ENCODE measurements at regions not wholly inside any gene's neighbourhood (a gene's known extent, or its start where the extent isn't known, plus 50 kb on each side); places are given as distances from the start of the nearest gene placed in this dataset.

GRCh38 chr9:71363286-71363961 lies 242.0 kb upstream of the TRPM3 start:
- Histone ChIP-seq H3K4me1 (ENCODE audit: insufficient read depth, low read length) (no peaks in the 10 kb centered on the region), H3K79me2 (ENCODE audit: insufficient read depth, low read length) (no peaks in the 10 kb centered on the region), H4K20me1 (ENCODE audit: insufficient read depth, low read length) (no peaks in the 10 kb centered on the region), H3K9me3 (ENCODE audit: insufficient read depth, low read depth, low read length) (no peaks in the 10 kb centered on the region), H2AFZ (ENCODE audit: low read depth, low read length) (no peak overlapping the region), H3K9ac (ENCODE audit: low read length) (no peak overlapping the region), H3K27ac (ENCODE audit: low read depth, low read length) (no peak overlapping the region), H3K4me3 (ENCODE audit: insufficient read depth, low read depth, low read length) (no peak overlapping the region), H3K27me3 (ENCODE audit: insufficient read depth, low read length) (no peaks in the 10 kb centered on the region), H3K4me2 (ENCODE audit: low read length) (no peak overlapping the region), H3K36me3 (ENCODE audit: insufficient read depth, low read length) (no peaks in the 10 kb centered on the region)
- no peaks in the 10 kb centered on the region for H3K4me1 Mint-ChIP-seq (ENCODE audit: low read depth, unreplicated experiment)
- H3K9me3 Mint-ChIP-seq (ENCODE audit: unreplicated experiment) = no peaks in the 10 kb centered on the region
- no peaks in the 10 kb centered on the region for H3K27me3 Mint-ChIP-seq (ENCODE audit: low read depth, unreplicated experiment)
- no peak overlapping the region for H3K4me3 Mint-ChIP-seq (ENCODE audit: unreplicated experiment)
- no peak overlapping the region for H3K27ac Mint-ChIP-seq (ENCODE audit: unreplicated experiment)
- FAIRE-seq = no peak
- TF ChIP-seq EZH2 (IDR thresholded peaks at IDR 0.05; ENCODE audit: insufficient read depth, low read length) = no peak
- TF ChIP-seq CTCF (IDR thresholded peaks at IDR 0.05; ENCODE audit: insufficient read depth, low read depth, low read length) = no peak
- no peak for DNase-seq (ENCODE audit: low read depth)
- no peaks in the 10 kb centered on the region for H3K36me3 Mint-ChIP-seq (ENCODE audit: low read depth, unreplicated experiment)

GRCh38 chr9:71361357-71361756 lies 239.9 kb upstream of the TRPM3 start:
- no peaks in the 10 kb centered on the region for H3K36me3 Mint-ChIP-seq (ENCODE audit: low read depth, unreplicated experiment)
- Histone ChIP-seq H3K27me3 (ENCODE audit: insufficient read depth, low read length) (no peaks in the 10 kb centered on the region), H3K4me1 (ENCODE audit: insufficient read depth, low read length) (no peaks in the 10 kb centered on the region), H3K36me3 (ENCODE audit: insufficient read depth, low read length) (no peaks in the 10 kb centered on the region), H2AFZ (ENCODE audit: low read depth, low read length) (no peak overlapping the region), H3K4me2 (ENCODE audit: low read length) (no peak overlapping the region), H3K9me3 (ENCODE audit: insufficient read depth, low read depth, low read length) (no peaks in the 10 kb centered on the region), H3K79me2 (ENCODE audit: insufficient read depth, low read length) (no peaks in the 10 kb centered on the region), H3K27ac (ENCODE audit: low read depth, low read length) (no peak overlapping the region), H3K4me3 (ENCODE audit: insufficient read depth, low read depth, low read length) (no peak overlapping the region), H4K20me1 (ENCODE audit: insufficient read depth, low read length) (no peaks in the 10 kb centered on the region), H3K9ac (ENCODE audit: low read length) (no peak overlapping the region)
- TF ChIP-seq EZH2 (IDR thresholded peaks at IDR 0.05; ENCODE audit: insufficient read depth, low read length) (no peak), CTCF (IDR thresholded peaks at IDR 0.05; ENCODE audit: insufficient read depth, low read depth, low read length) (no peak)
- no peak overlapping the region for H3K27ac Mint-ChIP-seq (ENCODE audit: unreplicated experiment)
- no peak for DNase-seq (ENCODE audit: low read depth)
- H3K27me3 Mint-ChIP-seq (ENCODE audit: low read depth, unreplicated experiment) = no peaks in the 10 kb centered on the region
- no peaks in the 10 kb centered on the region for H3K9me3 Mint-ChIP-seq (ENCODE audit: unreplicated experiment)
- no peak overlapping the region for H3K4me3 Mint-ChIP-seq (ENCODE audit: unreplicated experiment)
- H3K4me1 Mint-ChIP-seq (ENCODE audit: low read depth, unreplicated experiment) = no peaks in the 10 kb centered on the region
- FAIRE-seq = no peak

GRCh38 chr9:71357346-71357745 lies 235.9 kb upstream of the TRPM3 start:
- H2AFZ ChIP-seq (ENCODE audit: low read depth, low read length) = no peak overlapping the region
- H3K27ac ChIP-seq (ENCODE audit: low read depth, low read length) = no peak overlapping the region
- Mint-ChIP-seq H3K36me3 (ENCODE audit: low read depth, unreplicated experiment) (no peaks in the 10 kb centered on the region), H3K4me1 (ENCODE audit: low read depth, unreplicated experiment) (no peaks in the 10 kb centered on the region), H3K4me3 (ENCODE audit: unreplicated experiment) (no peak overlapping the region), H3K9me3 (ENCODE audit: unreplicated experiment) (no peaks in the 10 kb centered on the region), H3K27me3 (ENCODE audit: low read depth, unreplicated experiment) (no peaks in the 10 kb centered on the region), H3K27ac (ENCODE audit: unreplicated experiment) (no peak overlapping the region)
- no peaks in the 10 kb centered on the region for H3K36me3 ChIP-seq (ENCODE audit: insufficient read depth, low read length)
- H3K4me1 ChIP-seq (ENCODE audit: insufficient read depth, low read length) = no peaks in the 10 kb centered on the region
- H3K27me3 ChIP-seq (ENCODE audit: insufficient read depth, low read length) = no peaks in the 10 kb centered on the region
- DNase-seq (ENCODE audit: low read depth) (no peak), FAIRE-seq (no peak)
- H4K20me1 ChIP-seq (ENCODE audit: insufficient read depth, low read length) = no peaks in the 10 kb centered on the region
- H3K79me2 ChIP-seq (ENCODE audit: insufficient read depth, low read length) = no peaks in the 10 kb centered on the region
- TF ChIP-seq EZH2 (IDR thresholded peaks at IDR 0.05; ENCODE audit: insufficient read depth, low read length) (no peak), CTCF (IDR thresholded peaks at IDR 0.05; ENCODE audit: insufficient read depth, low read depth, low read length) (no peak)
- H3K9me3 ChIP-seq (ENCODE audit: insufficient read depth, low read depth, low read length) = no peaks in the 10 kb centered on the region
- no peak overlapping the region for H3K4me3 ChIP-seq (ENCODE audit: insufficient read depth, low read depth, low read length)
- H3K4me2 ChIP-seq (ENCODE audit: low read length) = no peak overlapping the region
- no peak overlapping the region for H3K9ac ChIP-seq (ENCODE audit: low read length)
